Endothelial cell of hepatic sinusoid (primary cell): ENCODE measurements at regions not wholly inside any gene's neighbourhood (a gene's known extent, or its start where the extent isn't known, plus 50 kb on each side); places are given as distances from the start of the nearest gene placed in this dataset.

ENCODE experiments used
- in situ Hi-C: cut with HindIII; loops from 2 replicates; pipeline ENCODE4 v1.10.0; 2017; ENCODE audit warnings: low sequenced_read_pairs

- in situ Hi-C loops = no loop called here
These were observed 213.5 kb upstream of the FAM83B start for GRCh38 chr6:54632984-54633565.

GRCh38 chr6:54633601-54634000 lies 213.0 kb upstream of the FAM83B start:
- in situ Hi-C loops = no loop called here

GRCh38 chr6:54640911-54641310 lies 205.7 kb upstream of the FAM83B start:
- in situ Hi-C loops = no loop called here

- in situ Hi-C loops = no loop called here
These were observed 200.3 kb upstream of the FAM83B start for GRCh38 chr6:54646069-54646950.

DNA sequence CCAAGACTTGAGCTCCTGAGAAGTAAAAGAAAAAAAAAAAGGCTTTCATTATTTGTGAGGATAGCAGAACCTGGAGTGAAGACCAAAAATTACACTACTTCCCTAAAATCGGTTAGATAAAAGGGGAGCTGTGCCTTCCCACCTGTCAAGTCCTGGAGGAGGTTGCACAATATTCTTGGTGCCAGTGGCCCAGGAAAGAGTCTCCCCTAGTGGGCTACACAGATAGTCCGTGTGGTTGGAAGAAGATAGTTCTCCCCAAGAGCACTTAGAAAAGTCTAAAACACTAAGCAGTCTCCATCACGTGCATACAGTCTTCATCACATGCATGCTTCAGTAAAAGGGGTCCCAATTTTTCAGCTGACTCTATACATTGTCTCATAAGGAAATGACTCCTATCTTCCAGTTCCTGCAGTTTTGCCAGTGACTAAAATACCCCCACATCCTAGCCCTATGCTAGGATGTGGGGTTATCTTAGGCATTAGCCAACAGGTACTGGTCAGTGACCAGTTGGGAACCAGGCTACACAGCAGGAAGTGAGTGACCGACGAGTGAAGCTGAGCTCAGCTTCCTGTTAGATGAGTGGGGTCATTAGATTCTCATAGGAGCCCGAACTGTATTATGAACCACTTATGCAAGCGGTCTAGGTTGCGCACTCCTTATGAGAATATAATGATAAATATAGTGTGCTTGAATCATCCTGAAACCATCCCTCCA lies 199.5 kb upstream of the FAM83B start:
- in situ Hi-C loops = no loop called here

DNA sequence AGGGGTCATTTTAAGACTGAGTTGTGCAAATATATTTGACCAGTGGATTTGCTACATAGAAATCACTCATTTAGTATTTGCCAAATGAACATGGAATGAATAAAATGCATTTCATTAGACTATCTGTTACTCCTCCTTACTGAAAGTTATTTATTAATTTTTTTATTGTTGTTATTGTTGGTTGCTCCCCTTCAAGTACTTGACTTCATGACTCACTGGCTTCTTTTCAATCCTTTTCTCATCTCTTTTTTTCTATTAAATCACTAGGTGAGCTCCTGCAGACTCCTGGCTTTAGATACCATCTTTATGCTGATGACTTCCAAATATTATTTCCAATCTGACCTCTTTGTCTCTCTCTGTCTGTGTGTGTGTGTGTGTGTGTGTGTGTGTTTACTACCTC lies 192.2 kb upstream of the FAM83B start:
- in situ Hi-C loops = no loop called here

DNA sequence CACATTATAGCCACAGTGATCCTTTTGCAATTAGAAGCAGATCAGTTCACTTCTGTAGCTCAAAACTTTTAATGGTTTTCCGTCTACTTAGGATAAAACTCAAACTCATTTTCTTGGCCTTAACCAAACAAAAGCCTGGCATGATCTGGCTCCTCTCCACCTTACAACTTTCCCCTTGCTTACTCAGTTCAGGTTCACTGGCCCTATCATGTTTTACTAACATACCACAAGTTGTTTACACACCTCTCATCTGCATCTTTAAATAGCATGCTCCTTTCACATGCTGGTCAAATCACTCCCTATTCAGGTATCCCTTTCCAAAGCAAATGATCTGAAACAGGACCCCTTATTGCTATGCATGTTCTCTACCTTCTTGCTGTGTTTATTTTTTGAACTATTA lies 191.4 kb upstream of the FAM83B start:
- in situ Hi-C loops = no loop called here

DNA sequence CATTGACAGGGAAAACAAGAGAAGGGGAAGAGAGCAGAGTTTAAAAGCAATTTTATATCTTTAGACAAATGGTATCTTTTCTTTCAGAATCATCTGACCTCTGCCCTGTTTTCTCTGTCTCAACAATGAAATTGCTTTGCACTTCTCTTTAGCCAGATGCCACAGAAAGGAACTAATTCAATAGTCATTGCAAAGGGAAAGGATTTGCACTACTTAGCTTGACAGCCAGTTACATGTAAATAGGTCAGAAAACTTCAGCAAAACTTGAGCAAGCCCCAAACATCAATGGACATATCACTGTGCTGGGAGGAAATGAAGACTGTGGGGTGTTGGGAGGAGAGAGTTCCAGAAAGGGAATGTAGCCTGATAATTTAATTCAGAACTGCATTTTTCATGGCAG lies 181.3 kb upstream of the FAM83B start:
- in situ Hi-C loops = no loop called here

GRCh38 chr6:54680531-54680930 lies 166.0 kb upstream of the FAM83B start:
- in situ Hi-C loops = no loop called here

- in situ Hi-C loops = no loop called here
These were observed 165.3 kb upstream of the FAM83B start for GRCh38 chr6:54681267-54681666.

GRCh38 chr6:54681987-54682386 lies 164.6 kb upstream of the FAM83B start:
- in situ Hi-C loops = no loop called here

GRCh38 chr6:54689620-54690019 lies 157.0 kb upstream of the FAM83B start:
- in situ Hi-C loops = no loop called here

DNA sequence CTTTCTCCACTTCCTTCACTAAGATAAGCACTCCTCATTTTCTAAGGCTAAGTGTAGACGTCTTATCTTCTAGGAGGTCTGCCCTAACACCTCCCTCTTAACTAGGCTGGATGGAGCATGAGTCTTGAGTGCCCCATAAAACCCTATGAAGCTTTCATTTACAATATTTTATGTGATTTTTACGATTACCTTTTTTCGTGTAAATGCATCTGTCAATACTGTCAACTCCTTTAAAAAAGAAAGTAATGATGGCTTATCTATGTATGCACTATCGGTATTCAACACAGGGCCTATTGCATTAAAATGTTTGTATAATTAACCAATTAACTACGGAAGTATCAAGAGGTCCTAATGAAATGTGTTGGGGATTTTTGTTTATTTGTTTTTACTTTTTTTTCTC lies 156.0 kb upstream of the FAM83B start:
- in situ Hi-C loops = no loop called here

- in situ Hi-C loops = no loop called here
These were observed 151.5 kb upstream of the FAM83B start for GRCh38 chr6:54694928-54695532.

DNA sequence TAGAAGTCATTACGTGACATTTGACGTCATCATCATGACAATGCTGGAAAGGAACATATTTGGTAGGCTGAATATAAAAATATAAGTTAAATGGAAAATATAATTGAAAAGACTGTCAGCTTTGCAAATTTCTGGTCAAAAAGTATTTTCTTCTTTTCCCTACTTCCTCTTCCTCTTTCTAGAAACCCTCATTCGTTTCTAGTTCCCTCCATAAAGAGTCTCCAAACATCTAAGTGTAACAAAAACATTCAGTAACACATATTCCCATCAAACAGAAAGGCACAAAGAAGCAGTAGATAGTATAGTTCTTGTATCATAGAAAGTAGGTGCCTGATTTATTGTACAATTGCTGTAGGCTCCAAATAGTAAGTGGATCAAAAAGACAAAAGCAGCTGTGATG lies 150.8 kb upstream of the FAM83B start:
- in situ Hi-C loops = no loop called here

- in situ Hi-C loops = no loop called here
These were observed 149.1 kb upstream of the FAM83B start for GRCh38 chr6:54697424-54697823.

GRCh38 chr6:54698974-54699373 lies 147.6 kb upstream of the FAM83B start:
- in situ Hi-C loops = no loop called here

DNA sequence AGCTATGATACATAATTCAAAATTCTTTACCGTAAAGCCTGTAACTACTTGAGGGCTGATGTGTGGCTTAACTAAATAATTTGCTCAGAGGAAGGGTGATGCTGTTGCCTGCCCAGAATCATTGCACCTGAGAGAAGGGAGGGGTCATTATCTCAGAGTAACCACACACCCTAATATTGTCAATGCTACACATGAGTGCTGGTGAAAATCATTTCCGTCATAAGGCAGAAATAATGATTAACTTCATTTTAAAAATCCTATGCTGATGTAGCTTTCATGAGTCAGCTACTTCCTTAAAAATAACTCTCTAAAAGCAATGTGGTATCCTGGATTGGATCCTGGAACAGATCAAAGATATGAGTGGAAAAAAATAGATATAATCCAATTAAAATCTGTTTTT lies 146.4 kb upstream of the FAM83B start:
- in situ Hi-C loops = no loop called here

DNA sequence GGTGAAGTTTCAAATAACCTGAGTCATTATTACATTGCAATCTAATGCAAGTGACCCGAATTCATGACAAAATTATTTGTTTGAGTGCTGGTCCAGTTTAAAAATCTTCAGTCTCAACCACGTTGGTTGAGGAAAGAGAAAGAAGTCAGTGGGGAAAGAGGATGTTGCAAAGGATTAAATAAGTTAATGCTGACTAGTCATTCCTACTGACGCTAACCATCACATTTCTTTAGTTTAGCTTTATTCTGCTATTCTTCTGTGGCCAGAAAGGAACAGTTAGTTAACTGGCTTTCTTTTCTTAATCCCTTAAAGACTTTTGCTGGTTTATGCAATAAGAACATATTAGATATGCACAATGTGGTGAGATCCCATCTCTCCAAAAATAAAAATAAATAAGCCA lies 143.8 kb upstream of the FAM83B start:
- in situ Hi-C loops = no loop called here

- in situ Hi-C loops = no loop called here
These were observed 140.2 kb upstream of the FAM83B start for GRCh38 chr6:54706391-54706790.

- in situ Hi-C loops = no loop called here
These were observed 139.5 kb upstream of the FAM83B start for GRCh38 chr6:54706844-54707605.
